Heart left ventricle (tissue), 16 donors: ENCODE measurements at regions not wholly inside any gene's neighbourhood (a gene's known extent, or its start where the extent isn't known, plus 50 kb on each side); places are given as distances from the start of the nearest gene placed in this dataset.

Experiments
- ATAC-seq, 4 donors: fragments of 200-7000 bp; cut with Tn5 transposase; one replicate each; pipeline ENCODE4 v1.9.1; 2020 to 2022; ENCODE audit warnings: moderate library complexity in 4 of 4, mild to moderate bottlenecking in 3 of 4, moderate number of reproducible peaks in 1 of 4
- DNase-seq, 5 donors: peaks; one replicate each; pipeline ENCODE4 v3.0.0-alpha.2; 2020
- H3K27ac ChIP-seq, 12 donors: fragments of 200-600 bp; sonication (generic) in 4 of 12; one replicate each; pipeline versions ENCODE4 v1.5.0 to v1.8.0; 2016 to 2022; ENCODE audit warnings: mild to moderate bottlenecking in 2 of 12
- H3K27me3 ChIP-seq, 9 donors: fragments of 200-600 bp; sonication (generic) in 2 of 9; one replicate each; pipeline versions ENCODE4 v1.5.1 to v1.8.0; 2016 to 2022; ENCODE audit warnings: mild to moderate bottlenecking in 3 of 9
- H3K36me3 ChIP-seq, 9 donors: fragments of 200-600 bp; sonication (generic) in 2 of 9; one replicate each; pipeline versions ENCODE4 v1.5.0 to v1.8.0; 2018 to 2022; ENCODE audit warnings: mild to moderate bottlenecking in 2 of 9
- H3K4me1 ChIP-seq, 12 donors: fragments of 200-600 bp; sonication (generic) in 4 of 12; one replicate each; pipeline versions ENCODE4 v1.5.0 to v1.8.0; 2016 to 2022; ENCODE audit warnings: mild to moderate bottlenecking in 3 of 12
- H3K4me3 ChIP-seq, 12 donors: fragments of 200-600 bp; sonication (generic) in 4 of 12; one replicate each; pipeline versions ENCODE4 v1.5.0 to v1.8.0; 2017 to 2022; ENCODE audit warnings: mild to moderate bottlenecking in 9 of 12, moderate library complexity in 4 of 12
- H3K9me3 ChIP-seq, 12 donors: fragments of 200-600 bp; sonication (generic) in 4 of 12; one replicate each; pipeline versions ENCODE4 v1.5.0 to v1.8.0; 2016 to 2022; ENCODE audit warnings: mild to moderate bottlenecking in 1 of 12
- POLR2A ChIP-seq, 2 donors: fragments of 450-650 bp; IDR thresholded peaks; one replicate each; pipeline ENCODE4 v1.6.1; 2017; ENCODE audit warnings: antibody characterized with exemption in 2 of 2, mild to moderate bottlenecking in 2 of 2, moderate library complexity in 2 of 2
- WGBS, 4 donors: extraction: QIAGEN DNeasy Blood & Tissue Kit in 2 of 4; methylation state at CpG; one replicate each; pipeline versions ENCODE4 v1.1.5 to v1.1.7; 2013 to 2018; 5-methylcytosine and 5-hydroxymethylcytosine counted together
- intact Hi-C, 10 donors: fragments of 100-400 bp; cut with DNase I; formaldehyde crosslinking; loops; one replicate each; pipeline versions ENCODE4 v1.11.1 to v1.14.2; 2022
- TF ChIP-seq, protein P1 (sequence below), 12 donors: fragments of 200-600 bp; sonication (generic) in 4 of 12; IDR thresholded peaks; one replicate each; pipeline versions ENCODE4 v1.5.0 to v1.8.0; 2018 to 2022; ENCODE audit warnings: antibody characterized with exemption in 12 of 12, mild to moderate bottlenecking in 5 of 12
- donor health status: ischemic (EF 13 %, LVEDD 7.1; RV severe dilation, severe dysfunction).
- donor health status: healthy with polysubstance abuse.
- donor health status: DM: no; HTN: yes; CAD: no.
- donor health status: DM: no; HTN: no; CAD: no.
- donor health status: ischemic (EF 25% LVEDD 6.9; RV normal size, moderate dysfunction).
- donor health status: ischemic (EF 25% LVEDD 5.7; RV mildly dilated, moderate dysfunction).
- donor health status: healthy.
- donor health status: DM: yes; HTN: yes; CAD: no.
- donor health status: ischemic (EF 35%, LVEDD 5.7; RV mildly dilated, moderate dysfunction).
- donor health status: nonischemic (EF 11% LVEDD 7.7; RV severe dilation, severe dysfunction).
- donor health status: DM: yes; HTN: yes; CAD: no.
- donor health status: PGD.
- donor health status: ischemic (EF 29% LVEDD 5.4; RV normal size, mild dysfunction).
- donor health status: nonischemic (EF 23%, LVEDD 6.1; RV moderate dilation, normal function).

- DNase-seq (no peak), ATAC-seq (no peak)
- no peak for TF ChIP-seq POLR2A (IDR thresholded peaks at IDR 0.05)
- TF ChIP-seq, protein P1, sequence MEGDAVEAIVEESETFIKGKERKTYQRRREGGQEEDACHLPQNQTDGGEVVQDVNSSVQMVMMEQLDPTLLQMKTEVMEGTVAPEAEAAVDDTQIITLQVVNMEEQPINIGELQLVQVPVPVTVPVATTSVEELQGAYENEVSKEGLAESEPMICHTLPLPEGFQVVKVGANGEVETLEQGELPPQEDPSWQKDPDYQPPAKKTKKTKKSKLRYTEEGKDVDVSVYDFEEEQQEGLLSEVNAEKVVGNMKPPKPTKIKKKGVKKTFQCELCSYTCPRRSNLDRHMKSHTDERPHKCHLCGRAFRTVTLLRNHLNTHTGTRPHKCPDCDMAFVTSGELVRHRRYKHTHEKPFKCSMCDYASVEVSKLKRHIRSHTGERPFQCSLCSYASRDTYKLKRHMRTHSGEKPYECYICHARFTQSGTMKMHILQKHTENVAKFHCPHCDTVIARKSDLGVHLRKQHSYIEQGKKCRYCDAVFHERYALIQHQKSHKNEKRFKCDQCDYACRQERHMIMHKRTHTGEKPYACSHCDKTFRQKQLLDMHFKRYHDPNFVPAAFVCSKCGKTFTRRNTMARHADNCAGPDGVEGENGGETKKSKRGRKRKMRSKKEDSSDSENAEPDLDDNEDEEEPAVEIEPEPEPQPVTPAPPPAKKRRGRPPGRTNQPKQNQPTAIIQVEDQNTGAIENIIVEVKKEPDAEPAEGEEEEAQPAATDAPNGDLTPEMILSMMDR (IDR thresholded peaks at IDR 0.05), result no peak
- Histone ChIP-seq H3K4me1 (peaks cover 0 to 50% (median 0%) of the 10 kb centered on the region in 12 donors), H3K4me3 (no peak overlapping the region), H3K36me3 (no peaks in the 10 kb centered on the region), H3K9me3 (no peaks in the 10 kb centered on the region), H3K27ac (peak overlapping the region in 1 of 12 donors; percentile 77), H3K27me3 (no peaks in the 10 kb centered on the region)
- WGBS, 4 donors, result 80 to 85% (median 82%) methylated on average over 2 of the region's 2 CpGs
- intact Hi-C loops, result no loop called here
Measured at GRCh38 chr15:38053205-38053604, 118.8 kb downstream of the TMCO5A start.

- WGBS, 4 donors, result 93 to 96% (median 94%) methylated on average over 3 of the region's 3 CpGs
- TF ChIP-seq, protein P1 (IDR thresholded peaks at IDR 0.05), result no peak
- no peak for TF ChIP-seq POLR2A (IDR thresholded peaks at IDR 0.05)
- no peak overlapping the region for H3K4me3 ChIP-seq
- peak overlapping the region in 1 of 12 donors; percentile 77 for H3K27ac ChIP-seq
- no peaks in the 10 kb centered on the region for H3K27me3 ChIP-seq
- intact Hi-C loops, result no loop called here
- H3K4me1 ChIP-seq, result peaks cover 0 to 55% (median 0%) of the 10 kb centered on the region in 12 donors
- ATAC-seq (no peak), DNase-seq (no peak)
- no peaks in the 10 kb centered on the region for H3K36me3 ChIP-seq
- no peaks in the 10 kb centered on the region for H3K9me3 ChIP-seq
Measured at GRCh38 chr15:38053776-38054175, 119.3 kb downstream of the TMCO5A start.

GRCh38 chr15:38054488-38054887 lies 120.0 kb downstream of the TMCO5A start:
- H3K27ac ChIP-seq, result no peak overlapping the region
- H3K9me3 ChIP-seq, result no peaks in the 10 kb centered on the region
- H3K27me3 ChIP-seq, result no peaks in the 10 kb centered on the region
- intact Hi-C loops, result no loop called here
- H3K4me3 ChIP-seq, result no peak overlapping the region
- H3K4me1 ChIP-seq, result peaks cover 0 to 59% (median 0%) of the 10 kb centered on the region in 12 donors
- TF ChIP-seq POLR2A (IDR thresholded peaks at IDR 0.05), result no peak
- TF ChIP-seq, protein P1 (IDR thresholded peaks at IDR 0.05), result no peak
- H3K36me3 ChIP-seq, result no peaks in the 10 kb centered on the region
- no peak for DNase-seq
- ATAC-seq, result no peak

- H3K9me3 ChIP-seq, result no peaks in the 10 kb centered on the region
- ATAC-seq (no peak), DNase-seq (no peak)
- H3K27ac ChIP-seq, result peak overlapping the region in 1 of 12 donors; percentile 69
- no peaks in the 10 kb centered on the region for H3K27me3 ChIP-seq
- H3K36me3 ChIP-seq, result no peaks in the 10 kb centered on the region
- TF ChIP-seq POLR2A (IDR thresholded peaks at IDR 0.05), result no peak
- TF ChIP-seq, protein P1 (IDR thresholded peaks at IDR 0.05), result no peak
- H3K4me3 ChIP-seq, result no peak overlapping the region
- 78 to 82% (median 79%) methylated on average over 11 of the region's 11 CpGs for WGBS, 4 donors
- intact Hi-C loops, result no loop called here
- peaks cover 0 to 41% (median 0%) of the 10 kb centered on the region in 12 donors for H3K4me1 ChIP-seq
Measured at GRCh38 chr15:38058596-38059075, 124.2 kb downstream of the TMCO5A start.
